GM12865 (cell line): ENCODE measurements at regions not wholly inside any gene's neighbourhood (a gene's known extent, or its start where the extent isn't known, plus 50 kb on each side); places are given as distances from the start of the nearest gene placed in this dataset.

Experiments used
- DNase-seq: peaks from one replicate; pipeline ENCODE4 v3.0.0; 2010; ENCODE audit warnings: low read depth
- H3K4me3 ChIP-seq: 2 replicates; pipeline ENCODE4 v1.5.1; 2011; ENCODE audit warnings: mild to moderate bottlenecking, low read depth, low read length, control low read depth
- CTCF ChIP-seq: IDR thresholded peaks from 2 replicates; pipeline ENCODE4 v1.5.1; 2011; ENCODE audit warnings: low read length, control low read depth, low read depth, inconsistent platforms; ENCODE audit not compliant: insufficient read depth; ENCODE audit errors: missing control alignments

- DNase-seq: no peak
- TF ChIP-seq CTCF: no peak
- H3K4me3 ChIP-seq: no peak overlapping the region
These were observed 178.0 kb upstream of the TMEM132C start for GRCh38 chr12:128088926-128089325.

GRCh38 chr12:128089961-128090360 is 177.0 kb upstream of the TMEM132C start:
- no peak for TF ChIP-seq CTCF
- no peak for DNase-seq
- H3K4me3 ChIP-seq: no peak overlapping the region

- no peak for DNase-seq
- TF ChIP-seq CTCF: no peak
- H3K4me3 ChIP-seq: no peak overlapping the region
These were observed 175.8 kb upstream of the TMEM132C start for GRCh38 chr12:128091101-128091720.

- no peak overlapping the region for H3K4me3 ChIP-seq
- no peak for DNase-seq
- no peak for TF ChIP-seq CTCF
These were observed 175.0 kb upstream of the TMEM132C start for GRCh38 chr12:128091951-128092382.

GRCh38 chr12:128098730-128099129 is 168.2 kb upstream of the TMEM132C start:
- no peak for TF ChIP-seq CTCF
- no peak overlapping the region for H3K4me3 ChIP-seq
- DNase-seq: no peak

- DNase-seq: no peak
- no peak overlapping the region for H3K4me3 ChIP-seq
- no peak for TF ChIP-seq CTCF
These were observed 163.8 kb upstream of the TMEM132C start for GRCh38 chr12:128103152-128103551.

- H3K4me3 ChIP-seq: no peak overlapping the region
- no peak for TF ChIP-seq CTCF
- no peak for DNase-seq
These were observed 157.7 kb upstream of the TMEM132C start for GRCh38 chr12:128109236-128109635.
